DND-41 (cell line): ENCODE measurements at regions not wholly inside any gene's neighbourhood (a gene's known extent, or its start where the extent isn't known, plus 50 kb on each side); places are given as distances from the start of the nearest gene placed in this dataset.

Source experiments
- ATAC-seq: fragments of 200-7000 bp; cut with Tn5 transposase; 3 replicates; pipeline ENCODE4 v1.9.1; 2021; ENCODE audit warnings: low read depth; ENCODE audit not compliant: insufficient read depth
- DNase-seq: peaks from one replicate; pipeline ENCODE4 v3.0.0-alpha.2; 2020
- H2AFZ ChIP-seq: 2 replicates; pipeline ENCODE4 v1.6.0; 2012; ENCODE audit warnings: low read depth, low read length
- H3K27ac ChIP-seq: 2 replicates; pipeline ENCODE4 v1.5.1; 2012; ENCODE audit warnings: low read length, inconsistent platforms
- H3K27me3 ChIP-seq: fragments of 200-600 bp; sonication (generic); 2 replicates; pipeline ENCODE4 v1.6.0; 2012; ENCODE audit warnings: low read length, mild to moderate bottlenecking, inconsistent platforms; ENCODE audit not compliant: insufficient read depth, poor library complexity
- H3K36me3 ChIP-seq: 2 replicates; pipeline ENCODE4 v1.5.1; 2012; ENCODE audit warnings: low read length, inconsistent platforms; ENCODE audit not compliant: insufficient read depth
- H3K4me1 ChIP-seq: 2 replicates; pipeline ENCODE4 v1.5.1; 2012; ENCODE audit warnings: mild to moderate bottlenecking, low read length; ENCODE audit not compliant: insufficient read depth
- H3K4me2 ChIP-seq: 2 replicates; pipeline ENCODE4 v1.6.0; 2012; ENCODE audit warnings: mild to moderate bottlenecking, moderate library complexity, low read length, inconsistent platforms; ENCODE audit not compliant: insufficient read depth
- H3K4me3 ChIP-seq, 2 experiments: fragments of 200-600 bp in 1 of 2; shearing (Covaris generic) in 1 of 2; 2 replicates each; pipeline ENCODE4 v1.5.1; 2012 to 2016; ENCODE audit warnings: inconsistent platforms in 2 of 2, low read length in 2 of 2, mild to moderate bottlenecking in 2 of 2, low read depth in 1 of 2, moderate library complexity in 1 of 2
- H3K79me2 ChIP-seq: 2 replicates; pipeline ENCODE4 v1.6.0; 2012; ENCODE audit warnings: low read length, inconsistent platforms; ENCODE audit not compliant: insufficient read depth
- H3K9ac ChIP-seq: 2 replicates; pipeline ENCODE4 v1.6.0; 2012; ENCODE audit warnings: low read depth, mild to moderate bottlenecking, inconsistent platforms, low read length, moderate library complexity
- H3K9me3 ChIP-seq: 2 replicates; pipeline ENCODE4 v1.5.1; 2012; ENCODE audit warnings: low read length, moderate library complexity, mild to moderate bottlenecking, inconsistent platforms; ENCODE audit not compliant: insufficient read depth, severe bottlenecking
- H4K20me1 ChIP-seq: 2 replicates; pipeline ENCODE4 v1.6.0; 2012; ENCODE audit warnings: low read length; ENCODE audit not compliant: insufficient read depth
- CTCF ChIP-seq: IDR thresholded peaks from 2 replicates; pipeline ENCODE4 v1.5.1; 2012; ENCODE audit warnings: borderline replicate concordance, low read length, moderate library complexity, mild to moderate bottlenecking; ENCODE audit not compliant: poor library complexity, severe bottlenecking; ENCODE audit errors: extremely low read depth
- EZH2 ChIP-seq: IDR thresholded peaks from 3 replicates; pipeline ENCODE4 v1.6.1; 2012; ENCODE audit warnings: borderline replicate concordance, low read depth, mild to moderate bottlenecking, moderate library complexity, low read length, inconsistent platforms; ENCODE audit not compliant: severe bottlenecking

GRCh38 chr9:80223897-80224296, 652.1 kb downstream of the TLE4 start:
- no peaks in the 10 kb centered on the region for H3K9me3 ChIP-seq
- no peak overlapping the region for H3K4me3 ChIP-seq
- no peak overlapping the region for H3K4me2 ChIP-seq
- H4K20me1 ChIP-seq, result no peaks in the 10 kb centered on the region
- no peaks in the 10 kb centered on the region for H3K27me3 ChIP-seq
- H3K4me1 ChIP-seq, result no peaks in the 10 kb centered on the region
- DNase-seq, result no peak
- no peaks in the 10 kb centered on the region for H3K36me3 ChIP-seq
- no peak for ATAC-seq
- no peak overlapping the region for H3K9ac ChIP-seq
- no peak for TF ChIP-seq EZH2
- no peak for TF ChIP-seq CTCF
- H2AFZ ChIP-seq, result no peak overlapping the region
- H3K79me2 ChIP-seq, result no peaks in the 10 kb centered on the region
- H3K27ac ChIP-seq, result no peak overlapping the region

GRCh38 chr9:80222466-80223169, 650.9 kb downstream of the TLE4 start:
- H3K36me3 ChIP-seq, result no peaks in the 10 kb centered on the region
- no peaks in the 10 kb centered on the region for H3K27me3 ChIP-seq
- no peak overlapping the region for H2AFZ ChIP-seq
- no peak for DNase-seq
- no peaks in the 10 kb centered on the region for H3K79me2 ChIP-seq
- no peak overlapping the region for H3K4me3 ChIP-seq
- no peaks in the 10 kb centered on the region for H3K4me1 ChIP-seq
- H3K9me3 ChIP-seq, result no peaks in the 10 kb centered on the region
- no peak overlapping the region for H3K27ac ChIP-seq
- H3K9ac ChIP-seq, result no peak overlapping the region
- no peak overlapping the region for H3K4me2 ChIP-seq
- H4K20me1 ChIP-seq, result no peaks in the 10 kb centered on the region
- TF ChIP-seq EZH2 (no peak), CTCF (no peak)
- no peak for ATAC-seq

- Histone ChIP-seq H3K4me3 (no peak overlapping the region), H2AFZ (no peak overlapping the region), H3K9me3 (peaks cover 2% of the 10 kb centered on the region), H3K79me2 (no peaks in the 10 kb centered on the region), H3K9ac (no peak overlapping the region), H3K4me1 (no peaks in the 10 kb centered on the region), H3K4me2 (no peak overlapping the region), H3K27ac (no peak overlapping the region), H4K20me1 (no peaks in the 10 kb centered on the region), H3K36me3 (no peaks in the 10 kb centered on the region), H3K27me3 (no peaks in the 10 kb centered on the region)
- ATAC-seq, result no peak
- TF ChIP-seq CTCF (no peak), EZH2 (no peak)
- no peak for DNase-seq
Observed at GRCh38 chr9:80218328-80218727, 646.6 kb downstream of the TLE4 start.
